SIG-M5 treated with dmso at 0.1 percent for 504 hours (cell line): ENCODE measurements at regions not wholly inside any gene's neighbourhood (a gene's known extent, or its start where the extent isn't known, plus 50 kb on each side); places are given as distances from the start of the nearest gene placed in this dataset.
"Not testable (repeated sequence)": the region's sequence is repeated elsewhere in the genome, so short reads cannot be mapped to it uniquely, and the experiment has no call there.

Experiments used
- DNase-seq: peaks from one replicate; lab custom pipeline; 2025; ENCODE audit not compliant: unreplicated experiment; lab: John Stamatoyannopoulos, UW

GRCh38 chr4:31702326-31702725, 982.2 kb downstream of the PCDH7 start:
- DNase-seq = no peak

- DNase-seq = no peak
These were observed 994.1 kb downstream of the PCDH7 start for GRCh38 chr4:31714238-31714637.

- DNase-seq = no peak
These were observed 995.1 kb downstream of the PCDH7 start for GRCh38 chr4:31715302-31715701.

GRCh38 chr4:31727030-31727429, 1006.9 kb downstream of the PCDH7 start:
- no peak for DNase-seq

GRCh38 chr4:31735004-31735403, 1014.8 kb downstream of the PCDH7 start:
- DNase-seq = no peak

GRCh38 chr4:31737419-31737818, 1017.2 kb downstream of the PCDH7 start:
- peak; percentile 83 for DNase-seq

- DNase-seq = peak; percentile 22
These were observed 1021.2 kb downstream of the PCDH7 start for GRCh38 chr4:31741326-31741725.

GRCh38 chr4:31748382-31748781, 1028.2 kb downstream of the PCDH7 start:
- no peak for DNase-seq

- not testable (repeated sequence) for DNase-seq
These were observed 1030.4 kb downstream of the PCDH7 start for GRCh38 chr4:31750581-31750980.

- DNase-seq = no peak
These were observed 1035.6 kb downstream of the PCDH7 start for GRCh38 chr4:31755751-31756150.

- no peak for DNase-seq
These were observed 1048.6 kb downstream of the PCDH7 start for GRCh38 chr4:31768756-31769155.

- DNase-seq = no peak
These were observed 1063.1 kb downstream of the PCDH7 start for GRCh38 chr4:31783311-31783710.

GRCh38 chr4:31784558-31784957, 1064.4 kb downstream of the PCDH7 start:
- DNase-seq = no peak

GRCh38 chr4:31787701-31788100, 1067.5 kb downstream of the PCDH7 start:
- DNase-seq = no peak

GRCh38 chr4:31788676-31789075, 1068.5 kb downstream of the PCDH7 start:
- DNase-seq = no peak

- DNase-seq = no peak
These were observed 1071.5 kb downstream of the PCDH7 start for GRCh38 chr4:31791666-31792065.

- no peak for DNase-seq
These were observed 1073.7 kb downstream of the PCDH7 start for GRCh38 chr4:31793907-31794306.

- DNase-seq = not testable (repeated sequence)
These were observed 1076.9 kb downstream of the PCDH7 start for GRCh38 chr4:31797052-31797451.

GRCh38 chr4:31803526-31804195, 1083.5 kb downstream of the PCDH7 start:
- no peak for DNase-seq

GRCh38 chr4:31807036-31807435, 1086.9 kb downstream of the PCDH7 start:
- DNase-seq = no peak

- DNase-seq = no peak
These were observed 1124.2 kb downstream of the PCDH7 start for GRCh38 chr4:31844350-31844749.

GRCh38 chr4:31851946-31852345, 1131.8 kb downstream of the PCDH7 start:
- DNase-seq = no peak

GRCh38 chr4:31877429-31877828, 1157.3 kb downstream of the PCDH7 start:
- no peak for DNase-seq
